Mammary epithelial cell (primary cell): ENCODE measurements at regions not wholly inside any gene's neighbourhood (a gene's known extent, or its start where the extent isn't known, plus 50 kb on each side); places are given as distances from the start of the nearest gene placed in this dataset.

Source experiments
- CTCF ChIP-seq, 2 donors: IDR thresholded peaks in 1 of 2; conservative IDR thresholded peaks in 1 of 2; 2 replicates each; pipeline ENCODE4 v1.5.1; 2011 to 2012; ENCODE audit warnings: inconsistent platforms in 2 of 2, low read length in 2 of 2, mild to moderate bottlenecking in 2 of 2, control low read depth in 1 of 2, low read depth in 1 of 2; ENCODE audit not compliant: insufficient read depth in 1 of 2; ENCODE audit errors: extremely low read depth in 1 of 2
- EZH2 ChIP-seq: IDR thresholded peaks from 2 replicates; pipeline ENCODE4 v1.6.1; 2012; ENCODE audit warnings: low read length, inconsistent platforms, borderline replicate concordance

- no peak for TF ChIP-seq CTCF (conservative IDR thresholded peaks at IDR 0.05 in 1 of 2, IDR thresholded peaks at IDR 0.05 in 1 of 2; ENCODE audit: extremely low read depth in 1 of 2, insufficient read depth in 1 of 2, low read depth in 1 of 2, low read length in 2 of 2)
- no peak for TF ChIP-seq EZH2
Observed at GRCh38 chr1:168949672-168950071, 156.8 kb upstream of the ATP1B1 start.
